ENCODE measurements at regions not wholly inside any gene's neighbourhood (a gene's known extent, or its start where the extent isn't known, plus 50 kb on each side); places are given as distances from the start of the nearest gene placed in this dataset.

DNA sequence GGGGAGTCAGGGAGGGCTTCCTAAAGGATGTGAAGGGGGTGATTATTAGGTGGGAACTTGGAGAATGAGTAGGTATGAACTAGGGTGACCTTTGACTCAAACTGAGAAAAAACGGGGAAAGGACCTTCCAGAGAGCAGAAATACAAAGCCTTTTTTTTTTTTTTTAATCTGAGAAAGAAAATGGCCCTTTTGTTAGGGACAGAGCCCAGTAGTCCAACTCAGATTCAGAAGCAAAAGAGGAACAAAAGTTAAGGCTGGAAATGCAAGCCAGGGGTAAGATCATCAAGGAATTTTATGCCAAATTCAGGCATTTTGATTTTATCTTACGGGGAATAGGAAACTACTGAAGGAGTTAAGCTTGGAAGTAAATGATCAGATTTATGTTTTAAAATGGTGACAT lies 96.0 kb upstream of the SMYD2 start:
- WGBS, 2 experiments (ENCODE audit: insufficient coverage in 2 of 2), result 20 to 80% methylated on average over 1 to 2 of the region's 2 CpGs
- Histone ChIP-seq H3K27ac (ENCODE audit: low read depth, low read length, severe bottlenecking) (no peak overlapping the region), H3K4me3 (ENCODE audit: extremely low read depth, insufficient read depth, low read length, poor library complexity, severe bottlenecking) (no peak overlapping the region), H3K9me3 (ENCODE audit: control insufficient read depth, low read length) (peaks cover 7% of the 10 kb centered on the region), H3K36me3 (ENCODE audit: control insufficient read depth, insufficient read depth, low read length) (no peaks in the 10 kb centered on the region), H3K4me1 (ENCODE audit: control insufficient read depth, insufficient read depth, low read length, poor library complexity, severe bottlenecking) (no peaks in the 10 kb centered on the region)

DNA sequence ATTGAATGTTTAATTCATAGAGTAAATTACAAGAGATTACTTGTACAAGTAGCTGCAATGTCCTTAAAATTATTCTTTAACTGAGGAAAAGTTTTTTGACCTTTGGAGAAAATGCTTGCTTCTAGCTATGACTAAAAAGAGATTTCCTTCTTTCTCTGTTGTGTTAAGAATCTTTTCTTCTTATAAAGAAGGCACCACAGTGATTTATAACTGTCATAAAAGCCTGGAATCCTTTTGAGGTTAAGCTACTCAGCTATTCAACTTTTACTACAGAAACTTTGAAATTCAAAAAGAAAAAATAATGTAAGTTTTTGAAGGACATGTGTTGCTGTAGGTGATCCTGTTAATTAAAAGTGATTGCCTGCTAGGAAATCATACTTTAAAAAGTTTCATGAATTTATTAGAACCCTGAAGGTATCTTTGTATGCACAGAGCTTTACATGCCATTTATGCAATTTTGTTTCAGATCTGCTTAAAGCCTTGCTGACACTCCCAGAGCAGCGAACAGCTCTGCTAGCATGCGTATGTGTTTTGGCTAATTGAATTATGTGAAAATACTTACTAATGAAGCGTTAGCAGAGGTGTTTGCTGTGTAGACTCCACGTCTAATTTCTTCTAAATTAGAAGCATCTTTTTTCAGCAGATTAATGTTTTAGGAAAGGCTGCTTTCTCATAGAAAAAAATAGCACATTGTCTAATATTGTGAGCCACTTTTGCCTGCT lies 94.7 kb upstream of the SMYD2 start:
- Histone ChIP-seq H3K4me1 (ENCODE audit: control insufficient read depth, insufficient read depth, low read length, poor library complexity, severe bottlenecking) (no peaks in the 10 kb centered on the region), H3K27ac (ENCODE audit: low read depth, low read length, severe bottlenecking) (no peak overlapping the region), H3K4me3 (ENCODE audit: extremely low read depth, insufficient read depth, low read length, poor library complexity, severe bottlenecking) (no peak overlapping the region), H3K9me3 (ENCODE audit: control insufficient read depth, low read length) (peaks cover 7% of the 10 kb centered on the region), H3K36me3 (ENCODE audit: control insufficient read depth, insufficient read depth, low read length) (no peaks in the 10 kb centered on the region)
- WGBS, 2 experiments (ENCODE audit: insufficient coverage in 2 of 2), result 67% methylated on average over 1 of the region's 4 CpGs; no CpG with 5 or more reads in 1 of the 2 experiments

DNA sequence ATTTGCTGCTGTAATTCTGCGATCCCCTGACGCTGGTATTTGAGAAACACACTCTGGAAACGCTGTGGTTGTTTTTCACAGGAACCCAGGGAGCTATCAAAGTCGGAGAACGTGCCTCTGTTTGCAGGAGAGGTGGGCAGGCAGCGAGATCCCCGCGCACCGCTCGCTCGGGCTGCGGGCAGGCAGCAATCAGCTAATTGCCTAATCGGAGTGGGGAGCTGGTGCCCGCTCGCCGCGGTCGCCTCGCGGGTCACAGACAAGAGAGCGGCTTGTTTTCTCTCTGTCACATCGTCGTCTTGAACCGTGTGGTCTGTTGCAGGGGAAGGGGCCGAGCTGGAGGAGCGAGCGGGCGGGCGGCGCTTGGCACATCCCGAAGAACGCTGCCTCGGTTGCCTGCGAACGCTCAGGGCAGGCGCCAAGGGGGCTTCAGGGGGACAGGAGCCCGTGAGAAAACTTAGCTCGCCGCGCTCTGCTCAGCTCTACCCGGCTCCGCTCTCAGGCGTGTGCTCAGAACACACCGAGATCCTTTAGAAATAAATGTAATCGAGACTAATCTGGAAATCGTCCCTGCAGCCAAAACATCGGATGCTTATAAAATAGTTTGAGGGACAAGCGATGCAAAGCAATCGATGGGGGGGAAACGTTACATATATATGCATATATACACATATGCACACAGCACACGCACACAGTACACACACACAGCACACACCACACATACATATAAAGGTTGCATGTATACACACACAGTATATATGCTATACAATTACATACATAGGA lies 93.6 kb upstream of the SMYD2 start:
- no peaks in the 10 kb centered on the region for H3K36me3 ChIP-seq (ENCODE audit: control insufficient read depth, insufficient read depth, low read length)
- H3K27ac ChIP-seq (ENCODE audit: low read depth, low read length, severe bottlenecking), result no peak overlapping the region
- peaks cover 7% of the 10 kb centered on the region for H3K9me3 ChIP-seq (ENCODE audit: control insufficient read depth, low read length)
- 4 to 7% methylated on average over 25 to 44 of the region's 51 CpGs for WGBS, 2 experiments (ENCODE audit: insufficient coverage in 2 of 2)
- no peaks in the 10 kb centered on the region for H3K4me1 ChIP-seq (ENCODE audit: control insufficient read depth, insufficient read depth, low read length, poor library complexity, severe bottlenecking)
- peak overlapping the region; percentile 31 for H3K4me3 ChIP-seq (ENCODE audit: extremely low read depth, insufficient read depth, low read length, poor library complexity, severe bottlenecking)

DNA sequence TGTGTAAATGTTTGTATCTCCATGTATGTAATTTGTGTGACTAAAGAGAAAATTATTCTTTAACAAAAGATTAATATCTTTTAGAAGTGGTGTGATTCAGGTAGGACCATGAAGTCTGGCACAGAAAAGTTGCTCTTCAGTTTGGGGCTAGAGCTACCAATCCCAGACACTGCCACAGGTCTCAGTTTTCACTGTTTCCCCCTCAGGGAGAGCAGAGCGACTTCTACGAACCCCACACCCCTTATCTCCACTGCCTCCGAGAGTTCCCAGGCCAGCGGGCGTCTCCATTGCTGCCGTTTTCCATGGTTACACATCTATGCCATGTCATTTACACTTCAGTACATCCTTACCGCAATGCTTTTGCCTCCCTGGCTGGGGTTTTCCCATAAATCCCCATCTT lies 93.0 kb upstream of the SMYD2 start:
- WGBS, 2 experiments (ENCODE audit: insufficient coverage in 2 of 2), result 19 to 23% methylated on average over 6 of the region's 7 CpGs
- no peak overlapping the region for H3K4me3 ChIP-seq (ENCODE audit: extremely low read depth, insufficient read depth, low read length, poor library complexity, severe bottlenecking)
- peaks cover 2% of the 10 kb centered on the region for H3K9me3 ChIP-seq (ENCODE audit: control insufficient read depth, low read length)
- H3K27ac ChIP-seq (ENCODE audit: low read depth, low read length, severe bottlenecking), result no peak overlapping the region
- H3K36me3 ChIP-seq (ENCODE audit: control insufficient read depth, insufficient read depth, low read length), result no peaks in the 10 kb centered on the region
- no peaks in the 10 kb centered on the region for H3K4me1 ChIP-seq (ENCODE audit: control insufficient read depth, insufficient read depth, low read length, poor library complexity, severe bottlenecking)

DNA sequence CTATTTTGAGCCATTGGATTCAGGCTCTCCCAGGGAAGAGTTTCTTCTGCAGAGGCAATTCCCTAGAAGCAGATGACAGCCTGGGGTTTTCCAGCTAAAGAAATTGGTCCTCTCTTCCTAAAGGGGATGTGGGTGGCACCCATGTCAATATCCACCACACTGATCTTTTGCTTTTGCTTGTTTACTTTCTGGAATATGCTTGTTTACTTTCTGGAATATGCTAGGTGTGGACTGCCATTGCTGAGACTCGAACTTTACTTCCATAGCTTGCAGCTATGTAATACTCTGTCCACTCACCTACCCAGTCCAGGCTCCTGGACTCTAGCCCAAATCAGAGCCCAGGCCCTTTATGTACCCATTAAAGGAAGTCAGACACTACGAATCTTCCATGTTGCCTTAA lies 92.1 kb upstream of the SMYD2 start:
- WGBS, 2 experiments (ENCODE audit: insufficient coverage in 2 of 2), result 80 to 100% methylated on average over 1 to 2 of the region's 2 CpGs
- no peaks in the 10 kb centered on the region for H3K36me3 ChIP-seq (ENCODE audit: control insufficient read depth, insufficient read depth, low read length)
- no peak overlapping the region for H3K27ac ChIP-seq (ENCODE audit: low read depth, low read length, severe bottlenecking)
- H3K9me3 ChIP-seq (ENCODE audit: control insufficient read depth, low read length), result no peaks in the 10 kb centered on the region
- H3K4me3 ChIP-seq (ENCODE audit: extremely low read depth, insufficient read depth, low read length, poor library complexity, severe bottlenecking), result no peak overlapping the region
- peaks cover 7% of the 10 kb centered on the region for H3K4me1 ChIP-seq (ENCODE audit: control insufficient read depth, insufficient read depth, low read length, poor library complexity, severe bottlenecking)

DNA sequence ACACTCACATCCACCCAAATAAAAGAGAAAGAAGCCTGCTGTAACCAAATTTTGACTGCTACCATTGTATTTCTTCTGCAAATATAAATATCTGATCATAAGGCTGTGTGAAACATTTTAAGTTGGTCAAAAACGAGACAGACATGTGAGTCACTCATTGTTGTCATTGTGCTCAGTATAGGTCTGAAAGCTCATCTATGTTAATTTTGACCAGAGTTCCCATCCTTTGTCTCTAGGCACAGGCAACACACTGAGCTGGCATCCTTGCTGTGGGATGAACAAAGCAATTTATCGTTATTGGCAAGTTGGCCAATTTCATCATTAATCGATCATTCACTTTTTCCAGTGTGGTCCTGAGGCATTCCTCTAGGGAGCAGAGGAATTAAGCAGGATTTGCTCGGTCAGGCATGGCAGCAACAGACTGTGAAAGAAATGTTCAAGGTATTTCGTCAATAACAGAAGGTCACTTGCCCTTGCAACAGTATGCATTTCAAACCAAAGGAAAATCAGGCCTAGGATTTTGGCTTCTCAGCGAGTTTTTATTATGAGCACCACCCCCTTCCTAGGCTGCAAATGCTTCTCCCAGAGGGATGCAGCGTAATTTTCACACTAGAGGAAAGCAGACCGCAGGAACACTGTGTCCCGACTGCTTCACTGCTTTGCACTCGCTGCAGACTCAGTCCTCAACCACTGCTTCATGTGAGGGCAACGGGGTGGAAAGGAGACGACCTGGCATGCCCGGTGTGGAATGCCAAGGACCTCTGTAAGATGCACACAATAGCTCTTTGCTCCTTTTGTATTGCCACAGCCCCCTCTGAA lies 87.9 kb upstream of the SMYD2 start:
- Histone ChIP-seq H3K4me3 (ENCODE audit: extremely low read depth, insufficient read depth, low read length, poor library complexity, severe bottlenecking) (no peak overlapping the region), H3K9me3 (ENCODE audit: control insufficient read depth, low read length) (no peaks in the 10 kb centered on the region), H3K27ac (ENCODE audit: low read depth, low read length, severe bottlenecking) (no peak overlapping the region), H3K4me1 (ENCODE audit: control insufficient read depth, insufficient read depth, low read length, poor library complexity, severe bottlenecking) (peaks cover 7% of the 10 kb centered on the region), H3K36me3 (ENCODE audit: control insufficient read depth, insufficient read depth, low read length) (no peaks in the 10 kb centered on the region)
- WGBS, 2 experiments (ENCODE audit: insufficient coverage in 2 of 2), result 31 to 50% methylated on average over 10 to 13 of the region's 13 CpGs

DNA sequence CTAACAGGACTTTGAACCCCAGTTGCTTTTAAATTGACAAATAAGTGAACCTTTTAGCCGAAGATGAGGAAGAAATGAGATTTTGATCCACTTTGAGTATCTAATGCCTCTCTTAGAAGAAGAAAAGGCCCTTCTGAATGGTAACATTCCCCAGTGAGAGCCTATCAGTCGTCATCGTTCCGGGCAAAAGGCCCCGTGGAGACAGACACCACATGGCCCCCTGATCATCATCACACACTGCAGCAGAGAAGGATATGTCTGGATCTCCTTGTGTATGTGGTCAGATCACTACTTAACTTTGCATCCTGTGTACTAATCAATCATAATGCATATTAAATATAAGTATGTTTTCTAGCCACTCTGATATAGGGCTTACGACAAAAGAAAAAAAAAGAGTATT lies 87.3 kb upstream of the SMYD2 start:
- H3K36me3 ChIP-seq (ENCODE audit: control insufficient read depth, insufficient read depth, low read length), result no peaks in the 10 kb centered on the region
- peaks cover 7% of the 10 kb centered on the region for H3K4me1 ChIP-seq (ENCODE audit: control insufficient read depth, insufficient read depth, low read length, poor library complexity, severe bottlenecking)
- no peaks in the 10 kb centered on the region for H3K9me3 ChIP-seq (ENCODE audit: control insufficient read depth, low read length)
- WGBS, 2 experiments (ENCODE audit: insufficient coverage in 2 of 2), result 80% methylated on average over 1 of the region's 6 CpGs; no CpG with 5 or more reads in 1 of the 2 experiments
- no peak overlapping the region for H3K4me3 ChIP-seq (ENCODE audit: extremely low read depth, insufficient read depth, low read length, poor library complexity, severe bottlenecking)
- H3K27ac ChIP-seq (ENCODE audit: low read depth, low read length, severe bottlenecking), result no peak overlapping the region

DNA sequence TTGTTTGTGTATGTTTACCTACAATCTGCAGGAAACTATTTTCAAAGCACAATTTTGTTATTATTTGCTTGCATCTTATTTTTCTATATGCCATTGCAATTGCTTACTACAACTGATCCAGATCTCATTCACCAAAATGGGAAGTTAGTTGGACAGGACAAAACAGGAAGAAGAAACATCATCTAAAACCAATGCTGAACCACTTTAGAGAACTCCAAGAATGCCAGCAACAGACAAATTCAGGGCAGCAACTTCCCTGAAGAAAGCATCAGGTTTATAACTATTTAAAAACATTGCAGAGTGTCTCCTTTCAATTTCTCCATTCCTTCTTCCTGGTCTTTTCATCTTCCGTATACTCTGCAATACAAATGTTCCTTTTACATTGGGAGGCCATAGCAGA lies 82.4 kb upstream of the SMYD2 start:
- Histone ChIP-seq H3K4me3 (ENCODE audit: extremely low read depth, insufficient read depth, low read length, poor library complexity, severe bottlenecking) (no peak overlapping the region), H3K4me1 (ENCODE audit: control insufficient read depth, insufficient read depth, low read length, poor library complexity, severe bottlenecking) (peaks cover 2% of the 10 kb centered on the region), H3K27ac (ENCODE audit: low read depth, low read length, severe bottlenecking) (no peak overlapping the region), H3K9me3 (ENCODE audit: control insufficient read depth, low read length) (no peaks in the 10 kb centered on the region), H3K36me3 (ENCODE audit: control insufficient read depth, insufficient read depth, low read length) (no peaks in the 10 kb centered on the region)
- 67 to 86% methylated on average over 1 of the region's 1 CpG for WGBS, 2 experiments (ENCODE audit: insufficient coverage in 2 of 2)

DNA sequence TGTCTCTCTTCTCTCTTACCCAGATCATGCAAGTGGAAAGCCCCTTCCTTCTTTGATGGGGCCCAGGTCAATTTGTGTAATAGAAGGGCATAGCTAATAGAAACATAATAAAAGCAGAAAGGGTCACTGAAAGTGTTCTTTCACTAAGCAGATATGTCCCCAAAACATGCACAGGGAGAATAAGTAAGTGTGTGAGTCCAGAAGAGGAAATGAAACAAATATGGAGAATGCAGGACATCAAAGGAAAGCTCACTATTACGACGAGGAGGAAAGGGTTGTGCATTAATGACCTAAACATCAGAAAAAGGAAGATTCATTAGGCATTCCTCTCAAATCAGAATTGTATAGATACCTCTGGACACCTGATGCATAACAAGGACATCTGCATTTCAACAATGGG lies 81.4 kb upstream of the SMYD2 start:
- Histone ChIP-seq H3K36me3 (ENCODE audit: control insufficient read depth, insufficient read depth, low read length) (no peaks in the 10 kb centered on the region), H3K27ac (ENCODE audit: low read depth, low read length, severe bottlenecking) (no peak overlapping the region), H3K4me3 (ENCODE audit: extremely low read depth, insufficient read depth, low read length, poor library complexity, severe bottlenecking) (no peak overlapping the region), H3K9me3 (ENCODE audit: control insufficient read depth, low read length) (no peaks in the 10 kb centered on the region), H3K4me1 (ENCODE audit: control insufficient read depth, insufficient read depth, low read length, poor library complexity, severe bottlenecking) (no peaks in the 10 kb centered on the region)
- WGBS, 2 experiments (ENCODE audit: insufficient coverage in 2 of 2), result 67 to 100% methylated on average over 1 of the region's 2 CpGs

DNA sequence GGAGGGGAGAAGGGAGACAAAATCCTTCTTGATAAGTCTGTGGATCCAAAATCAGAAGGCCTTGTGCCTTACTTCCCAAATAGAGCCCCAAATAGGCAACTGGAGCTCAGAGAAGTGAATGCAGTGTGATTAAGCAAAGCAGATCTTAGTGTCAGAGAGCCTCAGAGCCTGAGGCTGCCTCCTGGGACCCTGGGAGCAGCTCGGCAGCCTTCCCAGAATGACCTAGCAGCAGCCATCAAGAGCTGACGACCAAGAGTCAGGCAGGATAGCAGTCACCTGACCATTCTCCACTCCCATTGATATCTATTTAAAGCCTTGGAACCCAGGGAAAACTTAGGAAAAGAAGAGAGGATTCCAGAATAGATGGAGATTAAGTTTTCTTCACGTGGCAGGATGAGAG lies 78.0 kb upstream of the SMYD2 start:
- Histone ChIP-seq H3K4me3 (ENCODE audit: extremely low read depth, insufficient read depth, low read length, poor library complexity, severe bottlenecking) (no peak overlapping the region), H3K9me3 (ENCODE audit: control insufficient read depth, low read length) (no peaks in the 10 kb centered on the region), H3K27ac (ENCODE audit: low read depth, low read length, severe bottlenecking) (no peak overlapping the region), H3K4me1 (ENCODE audit: control insufficient read depth, insufficient read depth, low read length, poor library complexity, severe bottlenecking) (no peaks in the 10 kb centered on the region), H3K36me3 (ENCODE audit: control insufficient read depth, insufficient read depth, low read length) (no peaks in the 10 kb centered on the region)
- WGBS, 2 experiments (ENCODE audit: insufficient coverage in 2 of 2), result 74 to 94% methylated on average over 2 to 3 of the region's 3 CpGs
